ENCODE measurements at regions not wholly inside any gene's neighbourhood (a gene's known extent, or its start where the extent isn't known, plus 50 kb on each side); places are given as distances from the start of the nearest gene placed in this dataset.

DNA sequence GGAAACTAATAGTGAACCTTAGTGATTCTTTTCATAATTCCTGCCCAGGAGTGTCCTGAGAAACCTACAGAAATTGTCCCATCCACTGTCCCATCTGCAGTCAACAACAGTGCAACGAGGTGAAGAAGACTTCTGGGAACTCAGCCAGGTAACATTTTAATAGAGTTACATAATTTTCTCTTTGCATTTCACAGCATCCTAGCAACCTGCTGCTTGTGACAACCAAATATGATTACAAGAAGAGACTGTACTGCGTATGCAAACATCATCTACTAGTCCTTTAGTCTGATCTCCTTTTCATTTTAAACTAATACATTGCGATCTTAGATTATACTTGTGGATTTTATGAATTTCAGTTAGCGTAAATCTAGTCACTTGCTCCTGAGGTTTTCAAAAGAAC, 951.6 kb downstream of the TFAP2A start:
- no TSS peak for BruUV-seq (replicated peaks)
- POLR2A ChIA-PET (ENCODE audit: low non-redundant PET): interaction anchor here (0.6 kb wide), 1 partner anchor 15 kb away, joined by 3 read pairs; no protein-coding TSS in a partner anchor
- CTCF ChIA-PET: no interaction called here
- Histone ChIP-seq H3K9me3 (ENCODE audit: low read depth, low read length, poor library complexity, severe bottlenecking) (no peaks in the 10 kb centered on the region), H3K4me1 (ENCODE audit: insufficient read depth, low read length, poor library complexity, severe bottlenecking) (no peaks in the 10 kb centered on the region), H3K36me3 (ENCODE audit: insufficient read depth, low read length, poor library complexity, severe bottlenecking) (no peaks in the 10 kb centered on the region), H3K27me3 (replicated peaks; ENCODE audit: insufficient read depth, low read depth, low read length, poor library complexity) (no peaks in the 10 kb centered on the region), H3K27ac (ENCODE audit: low read depth, low read length, poor library complexity, severe bottlenecking) (no peak overlapping the region), H3K4me3 (ENCODE audit: low read depth, low read length, poor library complexity, severe bottlenecking) (no peak overlapping the region)
- intact Hi-C loops (cut with micrococcal nuclease; ENCODE audit: unreplicated experiment): no loop called here
- TF ChIP-seq, protein P1, sequence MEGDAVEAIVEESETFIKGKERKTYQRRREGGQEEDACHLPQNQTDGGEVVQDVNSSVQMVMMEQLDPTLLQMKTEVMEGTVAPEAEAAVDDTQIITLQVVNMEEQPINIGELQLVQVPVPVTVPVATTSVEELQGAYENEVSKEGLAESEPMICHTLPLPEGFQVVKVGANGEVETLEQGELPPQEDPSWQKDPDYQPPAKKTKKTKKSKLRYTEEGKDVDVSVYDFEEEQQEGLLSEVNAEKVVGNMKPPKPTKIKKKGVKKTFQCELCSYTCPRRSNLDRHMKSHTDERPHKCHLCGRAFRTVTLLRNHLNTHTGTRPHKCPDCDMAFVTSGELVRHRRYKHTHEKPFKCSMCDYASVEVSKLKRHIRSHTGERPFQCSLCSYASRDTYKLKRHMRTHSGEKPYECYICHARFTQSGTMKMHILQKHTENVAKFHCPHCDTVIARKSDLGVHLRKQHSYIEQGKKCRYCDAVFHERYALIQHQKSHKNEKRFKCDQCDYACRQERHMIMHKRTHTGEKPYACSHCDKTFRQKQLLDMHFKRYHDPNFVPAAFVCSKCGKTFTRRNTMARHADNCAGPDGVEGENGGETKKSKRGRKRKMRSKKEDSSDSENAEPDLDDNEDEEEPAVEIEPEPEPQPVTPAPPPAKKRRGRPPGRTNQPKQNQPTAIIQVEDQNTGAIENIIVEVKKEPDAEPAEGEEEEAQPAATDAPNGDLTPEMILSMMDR (conservative IDR thresholded peaks at IDR 0.05; ENCODE audit: low read depth, low read length): no peak
- no peak for TF ChIP-seq EZH2 (IDR thresholded peaks at IDR 0.05; ENCODE audit: borderline replicate concordance, low read depth, low read length, poor library complexity, severe bottlenecking)
- DNase-seq (ENCODE audit: low spot score): no peak

DNA sequence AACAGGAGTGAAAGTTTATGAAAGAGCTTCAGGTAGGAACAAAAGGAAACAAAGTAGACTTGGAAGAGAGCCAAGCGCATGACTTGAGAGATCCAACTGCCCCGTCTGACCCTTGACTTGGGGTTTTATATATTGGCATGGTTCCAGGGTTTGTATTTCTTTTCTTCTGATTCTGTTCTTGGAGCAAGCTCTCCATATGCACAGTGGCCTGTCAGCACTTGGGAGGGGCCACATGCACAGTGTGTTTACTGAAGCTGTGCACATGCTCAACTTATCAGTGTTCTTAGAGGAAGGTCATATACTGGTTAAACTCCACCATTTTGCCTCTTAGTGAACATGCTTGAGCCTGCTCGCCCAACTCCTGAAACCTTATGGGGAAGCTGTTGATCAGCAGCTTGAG, 953.7 kb downstream of the TFAP2A start:
- Histone ChIP-seq H3K27ac (ENCODE audit: low read depth, low read length, poor library complexity, severe bottlenecking) (no peak overlapping the region), H3K36me3 (ENCODE audit: insufficient read depth, low read length, poor library complexity, severe bottlenecking) (no peaks in the 10 kb centered on the region), H3K4me1 (ENCODE audit: insufficient read depth, low read length, poor library complexity, severe bottlenecking) (peaks cover 12% of the 10 kb centered on the region), H3K9me3 (ENCODE audit: low read depth, low read length, poor library complexity, severe bottlenecking) (no peaks in the 10 kb centered on the region), H3K27me3 (replicated peaks; ENCODE audit: insufficient read depth, low read depth, low read length, poor library complexity) (no peaks in the 10 kb centered on the region), H3K4me3 (ENCODE audit: low read depth, low read length, poor library complexity, severe bottlenecking) (no peak overlapping the region)
- intact Hi-C loops (cut with micrococcal nuclease; ENCODE audit: unreplicated experiment): no loop called here
- TF ChIP-seq EZH2 (IDR thresholded peaks at IDR 0.05; ENCODE audit: borderline replicate concordance, low read depth, low read length, poor library complexity, severe bottlenecking): no peak
- TF ChIP-seq, protein P1 (conservative IDR thresholded peaks at IDR 0.05; ENCODE audit: low read depth, low read length): no peak
- DNase-seq (ENCODE audit: low spot score): no peak
- BruUV-seq (replicated peaks): no TSS peak
- CTCF ChIA-PET: no interaction called here
- POLR2A ChIA-PET (ENCODE audit: low non-redundant PET): no interaction called here

DNA sequence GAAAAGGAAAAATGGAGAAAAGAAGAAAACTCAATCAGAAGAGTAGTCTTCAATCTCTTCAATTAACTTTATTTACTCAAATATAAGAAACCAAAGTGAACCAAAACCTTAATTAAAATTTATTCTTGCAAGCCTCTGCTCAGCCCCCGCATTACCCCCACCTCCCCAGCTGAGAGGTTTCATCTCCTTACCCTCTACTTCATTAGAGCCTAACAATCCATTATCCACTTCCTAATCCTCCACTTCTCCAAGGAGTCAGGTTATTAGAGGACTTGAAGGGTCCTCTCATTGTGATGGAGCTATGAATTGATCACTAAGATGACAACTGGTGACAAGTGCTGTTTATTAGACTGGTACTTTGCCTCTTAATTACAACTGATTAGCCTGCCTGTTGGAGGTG, 956.5 kb downstream of the TFAP2A start:
- H3K4me3 ChIP-seq (ENCODE audit: low read depth, low read length, poor library complexity, severe bottlenecking): no peak overlapping the region
- peaks cover 22% of the 10 kb centered on the region for H3K4me1 ChIP-seq (ENCODE audit: insufficient read depth, low read length, poor library complexity, severe bottlenecking)
- ChIA-PET POLR2A (ENCODE audit: low non-redundant PET) (no interaction called here), CTCF (no interaction called here)
- H3K27me3 ChIP-seq (replicated peaks; ENCODE audit: insufficient read depth, low read depth, low read length, poor library complexity): no peaks in the 10 kb centered on the region
- no peak overlapping the region for H3K27ac ChIP-seq (ENCODE audit: low read depth, low read length, poor library complexity, severe bottlenecking)
- intact Hi-C loops (cut with micrococcal nuclease; ENCODE audit: unreplicated experiment): loop anchor here (5.0 kb wide), 1 partner anchor 79 kb away; no protein-coding TSS in a partner anchor
- no peak for TF ChIP-seq EZH2 (IDR thresholded peaks at IDR 0.05; ENCODE audit: borderline replicate concordance, low read depth, low read length, poor library complexity, severe bottlenecking)
- TF ChIP-seq, protein P1 (conservative IDR thresholded peaks at IDR 0.05; ENCODE audit: low read depth, low read length): no peak
- no peaks in the 10 kb centered on the region for H3K9me3 ChIP-seq (ENCODE audit: low read depth, low read length, poor library complexity, severe bottlenecking)
- no peaks in the 10 kb centered on the region for H3K36me3 ChIP-seq (ENCODE audit: insufficient read depth, low read length, poor library complexity, severe bottlenecking)
- no peak for DNase-seq (ENCODE audit: low spot score)
- BruUV-seq (replicated peaks): no TSS peak

Measured in A673 (cell line).